ENCODE measurements at regions not wholly inside any gene's neighbourhood (a gene's known extent, or its start where the extent isn't known, plus 50 kb on each side); places are given as distances from the start of the nearest gene placed in this dataset.
"Not testable (repeated sequence)": the region's sequence is repeated elsewhere in the genome, so short reads cannot be mapped to it uniquely, and the experiment has no call there.

- TF ChIP-seq CTCF (IDR thresholded peaks at IDR 0.05 in 8 of 11, conservative IDR thresholded peaks at IDR 0.05 in 3 of 11); POLR2AphosphoS5 (IDR thresholded peaks at IDR 0.05): not testable (repeated sequence)
Measured at GRCh38 chrX:102858826-102859549, 78.1 kb upstream of the RAB40AL start.

All from spleen (tissue), 7 donors.